ENCODE measurements at regions not wholly inside any gene's neighbourhood (a gene's known extent, or its start where the extent isn't known, plus 50 kb on each side); places are given as distances from the start of the nearest gene placed in this dataset.

DNA sequence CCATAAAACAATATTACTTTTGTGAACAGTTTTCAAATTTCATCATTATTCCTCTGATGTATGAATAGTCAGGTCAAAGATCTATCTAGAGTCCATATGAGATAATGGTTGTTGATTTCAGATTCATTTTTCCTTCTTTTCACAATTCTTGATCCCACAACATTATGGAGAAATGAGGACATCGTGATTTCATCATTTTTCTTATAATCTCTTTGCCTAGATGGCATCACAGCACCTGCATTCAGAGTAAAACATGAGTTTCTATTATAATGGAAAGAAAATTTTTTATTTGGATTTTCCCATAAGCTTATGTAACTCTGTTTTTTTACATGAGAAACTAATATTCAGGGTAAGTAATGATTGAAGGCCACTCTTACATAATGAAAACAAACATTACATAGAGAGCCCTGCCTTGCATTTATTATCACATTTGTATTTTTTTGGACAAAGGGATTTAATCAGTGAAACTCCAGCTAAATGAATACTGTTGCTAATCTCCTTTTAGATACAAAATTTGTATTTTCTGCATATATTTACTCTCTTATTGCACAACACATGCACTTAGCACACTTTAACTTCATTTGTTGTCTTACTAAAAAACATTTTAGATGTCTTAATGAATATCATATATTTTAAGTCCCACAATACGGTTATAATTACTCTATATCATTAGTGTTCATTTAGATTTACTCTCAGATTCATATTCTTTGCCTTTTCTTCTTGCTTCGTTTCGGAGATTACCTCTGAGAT is 188.4 kb upstream of the KYNU start:
- no peak for TF ChIP-seq CTCF (conservative IDR thresholded peaks at IDR 0.05 in 1 of 2, IDR thresholded peaks at IDR 0.05 in 1 of 2; ENCODE audit: low read depth in 1 of 2, low read length in 2 of 2)
- TF ChIP-seq EZH2 (IDR thresholded peaks at IDR 0.05; ENCODE audit: low read length, missing control alignments), result no peak
